ENCODE measurements at regions not wholly inside any gene's neighbourhood (a gene's known extent, or its start where the extent isn't known, plus 50 kb on each side); places are given as distances from the start of the nearest gene placed in this dataset.

- no peak for TF ChIP-seq CTCF (conservative IDR thresholded peaks at IDR 0.05; ENCODE audit: low read depth, low read length)
- TF ChIP-seq EZH2 (IDR thresholded peaks at IDR 0.05; ENCODE audit: low read length, unreplicated experiment) = no peak
- TF ChIP-seq EZH2phosphoT487 (IDR thresholded peaks at IDR 0.05; ENCODE audit: borderline replicate concordance, low read length) = no peak
Measured at GRCh38 chr9:99694393-99694792, 127.3 kb upstream of the NR4A3 start.

Data from PC-3 (cell line).